ENCODE measurements at regions not wholly inside any gene's neighbourhood (a gene's known extent, or its start where the extent isn't known, plus 50 kb on each side); places are given as distances from the start of the nearest gene placed in this dataset.

DNA sequence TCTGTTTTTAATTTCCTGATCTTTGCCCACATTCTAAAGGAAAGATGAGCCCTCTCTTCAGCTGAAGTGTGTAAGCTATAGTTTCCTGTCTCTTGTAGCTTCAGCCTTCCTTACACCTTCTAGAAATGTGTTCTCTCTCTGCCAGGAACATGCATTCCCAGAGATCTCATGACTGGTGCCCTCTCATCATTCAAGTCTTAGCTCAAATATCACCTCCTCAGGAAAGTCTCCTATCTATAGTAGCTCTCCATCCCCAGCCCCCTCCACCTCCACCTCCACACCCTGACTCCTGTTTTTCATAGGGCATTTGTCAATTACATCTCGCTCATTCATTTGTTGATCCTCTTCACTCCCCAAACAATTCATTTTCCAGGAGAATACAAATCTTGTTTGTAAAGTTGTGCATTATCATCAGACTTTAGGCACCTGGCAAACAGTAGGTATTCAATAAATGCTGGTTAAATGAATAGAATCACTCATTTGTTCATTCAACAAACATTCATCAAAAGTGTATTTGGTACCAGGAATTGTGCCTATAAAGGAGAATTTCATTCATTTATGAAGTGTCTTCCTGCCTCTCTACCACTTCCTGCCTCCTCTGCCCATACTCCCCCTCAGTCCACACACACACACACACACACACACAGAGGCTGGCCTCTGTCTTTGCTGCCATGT lies 160.3 kb downstream of the BBOX1 start:
- TF ChIP-seq, protein P1, sequence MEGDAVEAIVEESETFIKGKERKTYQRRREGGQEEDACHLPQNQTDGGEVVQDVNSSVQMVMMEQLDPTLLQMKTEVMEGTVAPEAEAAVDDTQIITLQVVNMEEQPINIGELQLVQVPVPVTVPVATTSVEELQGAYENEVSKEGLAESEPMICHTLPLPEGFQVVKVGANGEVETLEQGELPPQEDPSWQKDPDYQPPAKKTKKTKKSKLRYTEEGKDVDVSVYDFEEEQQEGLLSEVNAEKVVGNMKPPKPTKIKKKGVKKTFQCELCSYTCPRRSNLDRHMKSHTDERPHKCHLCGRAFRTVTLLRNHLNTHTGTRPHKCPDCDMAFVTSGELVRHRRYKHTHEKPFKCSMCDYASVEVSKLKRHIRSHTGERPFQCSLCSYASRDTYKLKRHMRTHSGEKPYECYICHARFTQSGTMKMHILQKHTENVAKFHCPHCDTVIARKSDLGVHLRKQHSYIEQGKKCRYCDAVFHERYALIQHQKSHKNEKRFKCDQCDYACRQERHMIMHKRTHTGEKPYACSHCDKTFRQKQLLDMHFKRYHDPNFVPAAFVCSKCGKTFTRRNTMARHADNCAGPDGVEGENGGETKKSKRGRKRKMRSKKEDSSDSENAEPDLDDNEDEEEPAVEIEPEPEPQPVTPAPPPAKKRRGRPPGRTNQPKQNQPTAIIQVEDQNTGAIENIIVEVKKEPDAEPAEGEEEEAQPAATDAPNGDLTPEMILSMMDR (IDR thresholded peaks at IDR 0.05 in 8 of 11, conservative IDR thresholded peaks at IDR 0.05 in 3 of 11) = no peak
- peak in 1 of 3 donors; percentile 24 for TF ChIP-seq POLR2AphosphoS5 (IDR thresholded peaks at IDR 0.05)
